ENCODE measurements at regions not wholly inside any gene's neighbourhood (a gene's known extent, or its start where the extent isn't known, plus 50 kb on each side); places are given as distances from the start of the nearest gene placed in this dataset.
"Not testable (repeated sequence)": the region's sequence is repeated elsewhere in the genome, so short reads cannot be mapped to it uniquely, and the experiment has no call there.

- Mint-ChIP-seq H3K27me3 (no peaks in the 10 kb centered on the region), H3K4me1 (ENCODE audit: low read depth) (peaks cover 97% of the 10 kb centered on the region), H3K27ac (peak overlapping the region; percentile 94), H3K36me3 (ENCODE audit: low read depth) (peaks cover 22% of the 10 kb centered on the region), H3K4me3 (no peak overlapping the region), H3K9me3 (peaks cover 10% of the 10 kb centered on the region)
These were observed 62.8 kb downstream of the UTRN start for GRCh38 chr6:144347933-144348332.

GRCh38 chr6:144349690-144350527, 64.8 kb downstream of the UTRN start:
- Mint-ChIP-seq H3K27ac (peak overlapping the region; percentile 94), H3K4me3 (peak overlapping the region; percentile 83), H3K27me3 (no peaks in the 10 kb centered on the region), H3K36me3 (ENCODE audit: low read depth) (peaks cover 22% of the 10 kb centered on the region), H3K9me3 (peaks cover 10% of the 10 kb centered on the region), H3K4me1 (ENCODE audit: low read depth) (peaks cover 97% of the 10 kb centered on the region)

GRCh38 chr6:144350528-144350880, 65.4 kb downstream of the UTRN start:
- Mint-ChIP-seq H3K36me3 (ENCODE audit: low read depth) (peaks cover 18% of the 10 kb centered on the region), H3K4me1 (ENCODE audit: low read depth) (peaks cover 94% of the 10 kb centered on the region), H3K27ac (peak overlapping the region; percentile 94), H3K9me3 (peaks cover 10% of the 10 kb centered on the region), H3K4me3 (peak overlapping the region; percentile 83), H3K27me3 (no peaks in the 10 kb centered on the region)

GRCh38 chr6:144351379-144352127, 66.4 kb downstream of the UTRN start:
- Mint-ChIP-seq H3K4me3 (peak overlapping the region; percentile 83), H3K4me1 (ENCODE audit: low read depth) (peaks cover 97% of the 10 kb centered on the region), H3K27me3 (no peaks in the 10 kb centered on the region), H3K36me3 (ENCODE audit: low read depth) (peaks cover 18% of the 10 kb centered on the region), H3K27ac (peak overlapping the region; percentile 94), H3K9me3 (peaks cover 10% of the 10 kb centered on the region)

- H3K4me3 Mint-ChIP-seq = peak overlapping the region; percentile 83
- peaks cover 15% of the 10 kb centered on the region for H3K36me3 Mint-ChIP-seq (ENCODE audit: low read depth)
- no peak overlapping the region for H3K27ac Mint-ChIP-seq
- H3K4me1 Mint-ChIP-seq (ENCODE audit: low read depth) = peaks cover 96% of the 10 kb centered on the region
- peaks cover 7% of the 10 kb centered on the region for H3K9me3 Mint-ChIP-seq
- H3K27me3 Mint-ChIP-seq = no peaks in the 10 kb centered on the region
These were observed 67.2 kb downstream of the UTRN start for GRCh38 chr6:144352331-144352730.

- Mint-ChIP-seq H3K36me3 (ENCODE audit: low read depth) (peaks cover 4% of the 10 kb centered on the region), H3K9me3 (no peaks in the 10 kb centered on the region), H3K4me1 (ENCODE audit: low read depth) (peaks cover 83% of the 10 kb centered on the region), H3K27me3 (no peaks in the 10 kb centered on the region), H3K4me3 (peak overlapping the region; percentile 54), H3K27ac (peak overlapping the region; percentile 59)
These were observed 68.8 kb downstream of the UTRN start for GRCh38 chr6:144353871-144354314.

- Mint-ChIP-seq H3K36me3 (ENCODE audit: low read depth) (no peaks in the 10 kb centered on the region), H3K27me3 (no peaks in the 10 kb centered on the region), H3K27ac (no peak overlapping the region), H3K4me3 (no peak overlapping the region), H3K4me1 (ENCODE audit: low read depth) (peaks cover 78% of the 10 kb centered on the region), H3K9me3 (no peaks in the 10 kb centered on the region)
These were observed 74.6 kb downstream of the UTRN start for GRCh38 chr6:144359783-144360182.

GRCh38 chr6:144360401-144360800, 75.3 kb downstream of the UTRN start:
- no peaks in the 10 kb centered on the region for H3K36me3 Mint-ChIP-seq (ENCODE audit: low read depth)
- H3K4me3 Mint-ChIP-seq = no peak overlapping the region
- H3K4me1 Mint-ChIP-seq (ENCODE audit: low read depth) = peaks cover 80% of the 10 kb centered on the region
- no peaks in the 10 kb centered on the region for H3K27me3 Mint-ChIP-seq
- H3K27ac Mint-ChIP-seq = no peak overlapping the region
- H3K9me3 Mint-ChIP-seq = no peaks in the 10 kb centered on the region

- peaks cover 79% of the 10 kb centered on the region for H3K4me1 Mint-ChIP-seq (ENCODE audit: low read depth)
- H3K9me3 Mint-ChIP-seq = no peaks in the 10 kb centered on the region
- H3K27ac Mint-ChIP-seq = peak overlapping the region; percentile 71
- no peaks in the 10 kb centered on the region for H3K27me3 Mint-ChIP-seq
- H3K36me3 Mint-ChIP-seq (ENCODE audit: low read depth) = no peaks in the 10 kb centered on the region
- H3K4me3 Mint-ChIP-seq = no peak overlapping the region
These were observed 75.9 kb downstream of the UTRN start for GRCh38 chr6:144361016-144361415.

- Mint-ChIP-seq H3K36me3 (ENCODE audit: low read depth) (no peaks in the 10 kb centered on the region), H3K9me3 (no peaks in the 10 kb centered on the region), H3K4me3 (no peak overlapping the region), H3K27ac (peak overlapping the region; percentile 84), H3K27me3 (no peaks in the 10 kb centered on the region), H3K4me1 (ENCODE audit: low read depth) (peaks cover 76% of the 10 kb centered on the region)
These were observed 77.2 kb downstream of the UTRN start for GRCh38 chr6:144362042-144363018.

GRCh38 chr6:144364208-144364720, 79.1 kb downstream of the UTRN start:
- Mint-ChIP-seq H3K36me3 (ENCODE audit: low read depth) (peaks cover 4% of the 10 kb centered on the region), H3K9me3 (no peaks in the 10 kb centered on the region), H3K4me1 (ENCODE audit: low read depth) (peaks cover 69% of the 10 kb centered on the region), H3K4me3 (peak overlapping the region; percentile 35), H3K27me3 (no peaks in the 10 kb centered on the region), H3K27ac (peak overlapping the region; percentile 77)

GRCh38 chr6:144364782-144365181, 79.6 kb downstream of the UTRN start:
- Mint-ChIP-seq H3K27ac (peak overlapping the region; percentile 77), H3K36me3 (ENCODE audit: low read depth) (peaks cover 9% of the 10 kb centered on the region), H3K9me3 (peaks cover 3% of the 10 kb centered on the region), H3K4me3 (peak overlapping the region; percentile 35), H3K4me1 (ENCODE audit: low read depth) (peaks cover 72% of the 10 kb centered on the region), H3K27me3 (no peaks in the 10 kb centered on the region)

- Mint-ChIP-seq H3K4me3 (no peak overlapping the region), H3K4me1 (ENCODE audit: low read depth) (peaks cover 70% of the 10 kb centered on the region), H3K27ac (no peak overlapping the region), H3K27me3 (no peaks in the 10 kb centered on the region), H3K36me3 (ENCODE audit: low read depth) (peaks cover 12% of the 10 kb centered on the region), H3K9me3 (peaks cover 4% of the 10 kb centered on the region)
These were observed 80.1 kb downstream of the UTRN start for GRCh38 chr6:144365271-144365670.

- H3K9me3 Mint-ChIP-seq, H3K27me3 Mint-ChIP-seq, H3K4me3 Mint-ChIP-seq, H3K27ac Mint-ChIP-seq: not testable (repeated sequence)
- H3K4me1 Mint-ChIP-seq (ENCODE audit: low read depth) = peaks cover 40% of the 10 kb centered on the region
- peaks cover 21% of the 10 kb centered on the region for H3K36me3 Mint-ChIP-seq (ENCODE audit: low read depth)
These were observed 84.6 kb downstream of the UTRN start for GRCh38 chr6:144369696-144370095.
